SK-N-SH treated with all-trans-retinoic acid at 6 μM for 48 hours (cell line): ENCODE measurements at regions not wholly inside any gene's neighbourhood (a gene's known extent, or its start where the extent isn't known, plus 50 kb on each side); places are given as distances from the start of the nearest gene placed in this dataset.
"Not testable (repeated sequence)": the region's sequence is repeated elsewhere in the genome, so short reads cannot be mapped to it uniquely, and the experiment has no call there.

Experiments used
- ATAC-seq: fragments of 200-7000 bp; cut with Tn5 transposase; 3 replicates; pipeline ENCODE4 v1.9.1; 2020; ENCODE audit warnings: mild to moderate bottlenecking, moderate library complexity
- ARNTL ChIP-seq: fragments of 450-650 bp; formaldehyde crosslinking; IDR thresholded peaks from 2 replicates; pipeline ENCODE4 v1.5.0; 2020; ENCODE audit warnings: low read depth, mild to moderate bottlenecking, moderate library complexity, borderline replicate concordance
- BACH2 ChIP-seq: fragments of 250-450 bp; sonication (Bioruptor Pico); IDR thresholded peaks from 2 replicates; pipeline ENCODE4 v1.9.0; 2021; ENCODE audit warnings: mild to moderate bottlenecking, borderline replicate concordance
- CREB5 ChIP-seq: fragments of 250-450 bp; sonication (Bioruptor Pico); IDR thresholded peaks from 2 replicates; pipeline ENCODE4 v1.5.1; 2020; ENCODE audit warnings: low read depth, mild to moderate bottlenecking, moderate library complexity
- CSDC2 ChIP-seq: fragments of 250-450 bp; sonication (Bioruptor Pico); IDR thresholded peaks from 2 replicates; pipeline ENCODE4 v1.5.0; 2020; ENCODE audit warnings: mild to moderate bottlenecking, moderate library complexity
- ESRRG ChIP-seq: fragments of 250-450 bp; sonication (Bioruptor Pico); IDR thresholded peaks from 2 replicates; pipeline ENCODE4 v1.6.1; 2021; ENCODE audit warnings: mild to moderate bottlenecking
- GLIS3 ChIP-seq: fragments of 250-450 bp; sonication (Bioruptor Pico); IDR thresholded peaks from 2 replicates; pipeline ENCODE4 v1.5.0; 2020; ENCODE audit warnings: mild to moderate bottlenecking, moderate library complexity
- ISL1 ChIP-seq: fragments of 250-450 bp; sonication (Bioruptor Pico); IDR thresholded peaks from 2 replicates; pipeline ENCODE4 v2.1.2; 2022; ENCODE audit warnings: mild to moderate bottlenecking, moderate library complexity
- OSR1 ChIP-seq: fragments of 250-450 bp; sonication (Bioruptor Pico); IDR thresholded peaks from 2 replicates; pipeline ENCODE4 v1.8.0; 2022; ENCODE audit warnings: moderate library complexity, mild to moderate bottlenecking, inconsistent platforms
- PATZ1 ChIP-seq: fragments of 250-450 bp; sonication (Bioruptor Pico); IDR thresholded peaks from 2 replicates; pipeline ENCODE4 v1.8.0; 2020; ENCODE audit warnings: mild to moderate bottlenecking, moderate library complexity, borderline replicate concordance
- PPARA ChIP-seq: fragments of 250-450 bp; sonication (Bioruptor Pico); IDR thresholded peaks from 2 replicates; pipeline ENCODE4 v1.5.0; 2020; ENCODE audit warnings: mild to moderate bottlenecking, borderline replicate concordance
- RARB ChIP-seq: fragments of 250-450 bp; sonication (Bioruptor Pico); IDR thresholded peaks from 2 replicates; pipeline ENCODE4 v1.8.0; 2021; ENCODE audit warnings: mild to moderate bottlenecking, moderate library complexity
- SNAI2 ChIP-seq: fragments of 250-450 bp; sonication (Bioruptor Pico); IDR thresholded peaks from 2 replicates; pipeline ENCODE4 v1.5.0; 2020; ENCODE audit warnings: mild to moderate bottlenecking, moderate library complexity
- TCF4 ChIP-seq: fragments of 250-450 bp; sonication (Bioruptor Pico); IDR thresholded peaks from 2 replicates; pipeline ENCODE4 v1.8.0; 2021; ENCODE audit warnings: mild to moderate bottlenecking, moderate library complexity, borderline replicate concordance
- TOX ChIP-seq: fragments of 250-450 bp; sonication (Bioruptor Pico); IDR thresholded peaks from 2 replicates; pipeline ENCODE4 v1.8.0; 2021; ENCODE audit warnings: mild to moderate bottlenecking, moderate library complexity, borderline replicate concordance
- TSHZ2 ChIP-seq: fragments of 250-450 bp; sonication (Bioruptor Pico); IDR thresholded peaks from 2 replicates; pipeline ENCODE4 v1.5.0; 2020; ENCODE audit warnings: mild to moderate bottlenecking, moderate library complexity
- ZC3H10 ChIP-seq: fragments of 250-450 bp; sonication (Bioruptor Pico); IDR thresholded peaks from 2 replicates; pipeline ENCODE4 v1.5.1; 2021; ENCODE audit warnings: mild to moderate bottlenecking, moderate library complexity
- ZFP3 ChIP-seq: fragments of 250-450 bp; sonication (Bioruptor Pico); IDR thresholded peaks from 2 replicates; pipeline ENCODE4 v1.5.0; 2020; ENCODE audit warnings: mild to moderate bottlenecking, moderate library complexity
- ZFP30 ChIP-seq: fragments of 450-650 bp; formaldehyde crosslinking; IDR thresholded peaks from 2 replicates; pipeline ENCODE4 v1.5.0; 2022; ENCODE audit warnings: mild to moderate bottlenecking, moderate library complexity
- ZNF565 ChIP-seq: fragments of 450-650 bp; formaldehyde crosslinking; conservative IDR thresholded peaks from 2 replicates; pipeline ENCODE4 v1.5.0; 2020; ENCODE audit warnings: low read depth, mild to moderate bottlenecking, moderate library complexity
- ZNF70 ChIP-seq: fragments of 450-650 bp; formaldehyde crosslinking; IDR thresholded peaks from 2 replicates; pipeline ENCODE4 v1.5.0; 2020; ENCODE audit warnings: mild to moderate bottlenecking, moderate library complexity
- ZNF8 ChIP-seq: fragments of 450-650 bp; formaldehyde crosslinking; IDR thresholded peaks from 2 replicates; pipeline ENCODE4 v1.5.0; 2020; ENCODE audit warnings: mild to moderate bottlenecking, moderate library complexity

- no peak for TF ChIP-seq GLIS3 (CRISPR knock-in tag)
- TF ChIP-seq BACH2 (CRISPR knock-in tag): no peak
- no peak for TF ChIP-seq ZC3H10 (CRISPR knock-in tag)
- TF ChIP-seq, all 23 proteins: peak for 0
- no peak for ATAC-seq
These were observed 1082.2 kb downstream of the NAALADL2 start for GRCh38 chr3:175941352-175941751.

GRCh38 chr3:175940881-175941280 is 1081.7 kb downstream of the NAALADL2 start:
- TF ChIP-seq TSHZ2 (CRISPR knock-in tag) (no peak), ZNF70 (no peak), ESRRG (CRISPR knock-in tag) (no peak), SNAI2 (CRISPR knock-in tag) (no peak), ZC3H10 (CRISPR knock-in tag) (no peak), PPARA (CRISPR knock-in tag) (no peak), CSDC2 (CRISPR knock-in tag) (no peak)
- ATAC-seq: no peak

GRCh38 chr3:175940243-175940642 is 1081.1 kb downstream of the NAALADL2 start:
- peak; percentile 21; the same call in 1 of the 3 replicates for ATAC-seq
- TF ChIP-seq TOX (CRISPR knock-in tag) (no peak), PPARA (CRISPR knock-in tag) (no peak)

GRCh38 chr3:175937367-175937766 is 1078.2 kb downstream of the NAALADL2 start:
- ATAC-seq: not testable (repeated sequence)

- ATAC-seq: no peak
- TF ChIP-seq ZNF565 (no peak), ZNF8 (CRISPR knock-in tag) (no peak), OSR1 (no peak), CSDC2 (CRISPR knock-in tag) (no peak), TSHZ2 (CRISPR knock-in tag) (no peak), ZFP30 (CRISPR knock-in tag) (no peak), PPARA (CRISPR knock-in tag) (no peak), PATZ1 (CRISPR knock-in tag) (no peak), ZFP3 (CRISPR knock-in tag) (no peak)
These were observed 1073.5 kb downstream of the NAALADL2 start for GRCh38 chr3:175932586-175932985.

- no peak for ATAC-seq
- TF ChIP-seq CSDC2 (CRISPR knock-in tag): no peak
- TF ChIP-seq ZFP30 (CRISPR knock-in tag): no peak
- no peak for TF ChIP-seq TCF4
- no peak for TF ChIP-seq ARNTL (CRISPR knock-in tag)
- no peak for TF ChIP-seq CREB5 (CRISPR knock-in tag)
- TF ChIP-seq PATZ1 (CRISPR knock-in tag): no peak
- no peak for TF ChIP-seq TOX (CRISPR knock-in tag)
- no peak for TF ChIP-seq PPARA (CRISPR knock-in tag)
- TF ChIP-seq ISL1: no peak
- TF ChIP-seq OSR1: no peak
- no peak for TF ChIP-seq ZNF8 (CRISPR knock-in tag)
- no peak for TF ChIP-seq ZC3H10 (CRISPR knock-in tag)
- TF ChIP-seq ZNF565: no peak
- no peak for TF ChIP-seq ZNF70
- no peak for TF ChIP-seq GLIS3 (CRISPR knock-in tag)
- no peak for TF ChIP-seq ZFP3 (CRISPR knock-in tag)
- TF ChIP-seq RARB (CRISPR knock-in tag): no peak
- TF ChIP-seq ESRRG (CRISPR knock-in tag): no peak
These were observed 1060.0 kb downstream of the NAALADL2 start for GRCh38 chr3:175919133-175919532.
